Panc1 (cell line): ENCODE measurements at regions not wholly inside any gene's neighbourhood (a gene's known extent, or its start where the extent isn't known, plus 50 kb on each side); places are given as distances from the start of the nearest gene placed in this dataset.

Source experiments
- SIN3A ChIP-seq: IDR thresholded peaks from 2 replicates; pipeline ENCODE4 v1.6.1; 2012; ENCODE audit warnings: low read depth, mild to moderate bottlenecking, low read length, moderate library complexity, borderline replicate concordance; ENCODE audit not compliant: insufficient read depth
- TF ChIP-seq, protein P1 (sequence below): fragments of 450-650 bp; IDR thresholded peaks from 2 replicates; pipeline ENCODE4 v1.5.1; 2017; ENCODE audit warnings: mild to moderate bottlenecking
- TF ChIP-seq, protein P2 (sequence below), 2 experiments: IDR thresholded peaks; 2 replicates each; pipeline ENCODE4 v1.6.1; 2011 to 2012; ENCODE audit warnings: low read depth in 2 of 2, control low read depth in 1 of 2, low read length in 1 of 2, mild to moderate bottlenecking in 1 of 2, moderate library complexity in 1 of 2; ENCODE audit not compliant: insufficient read depth in 1 of 2

DNA sequence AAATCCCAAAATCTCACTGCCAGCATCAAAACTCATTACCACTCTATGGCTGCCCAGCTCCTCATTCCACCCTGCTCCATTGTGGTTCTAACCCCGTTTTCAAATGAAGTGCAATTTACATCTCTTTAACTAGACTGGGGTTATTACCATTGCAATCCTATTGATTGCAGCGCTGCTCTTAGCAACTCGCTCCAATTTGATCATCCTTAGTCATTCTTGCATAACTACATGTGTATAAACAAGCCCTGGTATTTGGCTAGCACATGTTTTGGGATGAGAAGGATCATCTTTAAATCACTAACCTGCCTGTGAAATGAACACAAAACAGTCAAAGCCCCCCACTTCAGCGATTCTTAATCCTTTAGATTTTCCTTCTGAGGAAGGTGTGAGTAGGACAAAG, 340.1 kb upstream of the PPARGC1A start:
- TF ChIP-seq, protein P1, sequence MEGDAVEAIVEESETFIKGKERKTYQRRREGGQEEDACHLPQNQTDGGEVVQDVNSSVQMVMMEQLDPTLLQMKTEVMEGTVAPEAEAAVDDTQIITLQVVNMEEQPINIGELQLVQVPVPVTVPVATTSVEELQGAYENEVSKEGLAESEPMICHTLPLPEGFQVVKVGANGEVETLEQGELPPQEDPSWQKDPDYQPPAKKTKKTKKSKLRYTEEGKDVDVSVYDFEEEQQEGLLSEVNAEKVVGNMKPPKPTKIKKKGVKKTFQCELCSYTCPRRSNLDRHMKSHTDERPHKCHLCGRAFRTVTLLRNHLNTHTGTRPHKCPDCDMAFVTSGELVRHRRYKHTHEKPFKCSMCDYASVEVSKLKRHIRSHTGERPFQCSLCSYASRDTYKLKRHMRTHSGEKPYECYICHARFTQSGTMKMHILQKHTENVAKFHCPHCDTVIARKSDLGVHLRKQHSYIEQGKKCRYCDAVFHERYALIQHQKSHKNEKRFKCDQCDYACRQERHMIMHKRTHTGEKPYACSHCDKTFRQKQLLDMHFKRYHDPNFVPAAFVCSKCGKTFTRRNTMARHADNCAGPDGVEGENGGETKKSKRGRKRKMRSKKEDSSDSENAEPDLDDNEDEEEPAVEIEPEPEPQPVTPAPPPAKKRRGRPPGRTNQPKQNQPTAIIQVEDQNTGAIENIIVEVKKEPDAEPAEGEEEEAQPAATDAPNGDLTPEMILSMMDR = no peak
- no peak for TF ChIP-seq SIN3A
- TF ChIP-seq, protein P2, sequence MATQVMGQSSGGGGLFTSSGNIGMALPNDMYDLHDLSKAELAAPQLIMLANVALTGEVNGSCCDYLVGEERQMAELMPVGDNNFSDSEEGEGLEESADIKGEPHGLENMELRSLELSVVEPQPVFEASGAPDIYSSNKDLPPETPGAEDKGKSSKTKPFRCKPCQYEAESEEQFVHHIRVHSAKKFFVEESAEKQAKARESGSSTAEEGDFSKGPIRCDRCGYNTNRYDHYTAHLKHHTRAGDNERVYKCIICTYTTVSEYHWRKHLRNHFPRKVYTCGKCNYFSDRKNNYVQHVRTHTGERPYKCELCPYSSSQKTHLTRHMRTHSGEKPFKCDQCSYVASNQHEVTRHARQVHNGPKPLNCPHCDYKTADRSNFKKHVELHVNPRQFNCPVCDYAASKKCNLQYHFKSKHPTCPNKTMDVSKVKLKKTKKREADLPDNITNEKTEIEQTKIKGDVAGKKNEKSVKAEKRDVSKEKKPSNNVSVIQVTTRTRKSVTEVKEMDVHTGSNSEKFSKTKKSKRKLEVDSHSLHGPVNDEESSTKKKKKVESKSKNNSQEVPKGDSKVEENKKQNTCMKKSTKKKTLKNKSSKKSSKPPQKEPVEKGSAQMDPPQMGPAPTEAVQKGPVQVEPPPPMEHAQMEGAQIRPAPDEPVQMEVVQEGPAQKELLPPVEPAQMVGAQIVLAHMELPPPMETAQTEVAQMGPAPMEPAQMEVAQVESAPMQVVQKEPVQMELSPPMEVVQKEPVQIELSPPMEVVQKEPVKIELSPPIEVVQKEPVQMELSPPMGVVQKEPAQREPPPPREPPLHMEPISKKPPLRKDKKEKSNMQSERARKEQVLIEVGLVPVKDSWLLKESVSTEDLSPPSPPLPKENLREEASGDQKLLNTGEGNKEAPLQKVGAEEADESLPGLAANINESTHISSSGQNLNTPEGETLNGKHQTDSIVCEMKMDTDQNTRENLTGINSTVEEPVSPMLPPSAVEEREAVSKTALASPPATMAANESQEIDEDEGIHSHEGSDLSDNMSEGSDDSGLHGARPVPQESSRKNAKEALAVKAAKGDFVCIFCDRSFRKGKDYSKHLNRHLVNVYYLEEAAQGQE (IDR thresholded peaks at IDR 0.05; ENCODE audit: insufficient read depth in 1 of 2, low read depth in 2 of 2, low read length in 1 of 2) = no peak
